ENCODE measurements at regions not wholly inside any gene's neighbourhood (a gene's known extent, or its start where the extent isn't known, plus 50 kb on each side); places are given as distances from the start of the nearest gene placed in this dataset.

GRCh38 chr6:150732765-150733539 is 132.6 kb upstream of the MTHFD1L start:
- TF ChIP-seq CTCF (IDR thresholded peaks at IDR 0.05; ENCODE audit: low read depth, low read length, missing control alignments), result no peak
- peak; percentile 10 for DNase-seq (ENCODE audit: low read depth)
- H3K4me3 ChIP-seq (ENCODE audit: low read depth, low read length), result no peak overlapping the region

GRCh38 chr6:150733726-150734125 is 131.8 kb upstream of the MTHFD1L start:
- no peak for TF ChIP-seq CTCF (IDR thresholded peaks at IDR 0.05; ENCODE audit: low read depth, low read length, missing control alignments)
- H3K4me3 ChIP-seq (ENCODE audit: low read depth, low read length), result no peak overlapping the region
- DNase-seq (ENCODE audit: low read depth), result no peak

GRCh38 chr6:150734235-150734634 is 131.3 kb upstream of the MTHFD1L start:
- DNase-seq (ENCODE audit: low read depth), result no peak
- TF ChIP-seq CTCF (IDR thresholded peaks at IDR 0.05; ENCODE audit: low read depth, low read length, missing control alignments), result no peak
- H3K4me3 ChIP-seq (ENCODE audit: low read depth, low read length), result no peak overlapping the region

GRCh38 chr6:150735341-150735851 is 130.1 kb upstream of the MTHFD1L start:
- H3K4me3 ChIP-seq (ENCODE audit: low read depth, low read length), result no peak overlapping the region
- TF ChIP-seq CTCF (IDR thresholded peaks at IDR 0.05; ENCODE audit: low read depth, low read length, missing control alignments), result no peak
- DNase-seq (ENCODE audit: low read depth), result no peak

GRCh38 chr6:150738092-150738629 is 127.3 kb upstream of the MTHFD1L start:
- DNase-seq (ENCODE audit: low read depth), result no peak
- no peak for TF ChIP-seq CTCF (IDR thresholded peaks at IDR 0.05; ENCODE audit: low read depth, low read length, missing control alignments)
- H3K4me3 ChIP-seq (ENCODE audit: low read depth, low read length), result no peak overlapping the region

- no peak overlapping the region for H3K4me3 ChIP-seq (ENCODE audit: low read depth, low read length)
Measured at GRCh38 chr6:150739711-150740349, 125.7 kb upstream of the MTHFD1L start.

More at GRCh38 chr6:150739711-150740349, 125.7 kb upstream of the MTHFD1L start:
- DNase-seq (ENCODE audit: low read depth), result no peak
- TF ChIP-seq CTCF (IDR thresholded peaks at IDR 0.05; ENCODE audit: low read depth, low read length, missing control alignments), result no peak

Measured in GM12864 (cell line).